GM12878 (cell line): ENCODE measurements at regions not wholly inside any gene's neighbourhood (a gene's known extent, or its start where the extent isn't known, plus 50 kb on each side); places are given as distances from the start of the nearest gene placed in this dataset.

ENCODE experiments used
- ATAC-seq: fragments of 200-7000 bp; cut with Tn5 transposase; 3 replicates; pipeline ENCODE4 v1.9.1; 2020; ENCODE audit warnings: mild to moderate bottlenecking, moderate library complexity
- BruUV-seq: library from RNA; stranded (reverse); fragments of 400-500 nt; replicated peaks from 2 replicates; lab custom pipeline; 2021; lab: Mats Ljungman, UMichigan
- CTCF ChIA-PET: fragments of 300-600 bp; sonication (Branson Sonifier 250); formaldehyde crosslinking; extraction: SDS; loops from one replicate; lab custom pipeline; 2021; ENCODE audit warnings: inconsistent platforms; lab: Yijun Ruan, JAX
- POLR2A ChIA-PET: fragments of 350-600 bp; formaldehyde crosslinking; extraction: SDS; loops from one replicate; lab custom pipeline; 2021; ENCODE audit warnings: inconsistent platforms; lab: Charles Lee
- RAD21 ChIA-PET: fragments of 300-600 bp; sonication (Branson Sonifier 250); formaldehyde crosslinking; loops from one replicate; lab custom pipeline; 2023; ENCODE audit warnings: antibody characterized with exemption; ENCODE audit not compliant: unreplicated experiment; lab: Charles Lee
- SMC1A ChIA-PET: fragments of 300-600 bp; sonication (Branson Sonifier 250); formaldehyde crosslinking; loops from one replicate; lab custom pipeline; 2023; ENCODE audit not compliant: unreplicated experiment, uncharacterized antibody; lab: Charles Lee
- DNase-seq: peaks from one replicate; pipeline ENCODE4 v3.0.0-alpha.2; 2011; ENCODE audit warnings: low read depth, low spot score
- FAIRE-seq: peaks from 3 replicates; lab custom pipeline; 2011; peaks lifted over from hg19 to GRCh38; lab: Jason Lieb, UNC
- H2AFZ ChIP-seq: 2 replicates; pipeline ENCODE4 v1.6.0; 2011; ENCODE audit warnings: low read depth, low read length, control low read depth; ENCODE audit not compliant: control insufficient read depth
- H3K27ac ChIP-seq: 2 replicates; pipeline ENCODE4 v1.5.1; 2011; ENCODE audit warnings: control low read depth; ENCODE audit not compliant: control insufficient read depth, insufficient read depth
- H3K27me3 ChIP-seq, 2 experiments: replicated peaks in 1 of 2; 2 replicates each; pipeline versions ENCODE4 v1.6.0 to v1.6.1; 2011; ENCODE audit warnings: low read length in 1 of 2; ENCODE audit not compliant: control insufficient read depth in 2 of 2, insufficient read depth in 2 of 2
- H3K36me3 ChIP-seq, 2 experiments: 2 replicates each; pipeline ENCODE4 v1.5.1; 2011; ENCODE audit warnings: low read length in 1 of 2; ENCODE audit not compliant: control insufficient read depth in 2 of 2, insufficient read depth in 2 of 2
- H3K4me1 ChIP-seq: 2 replicates; pipeline ENCODE4 v1.6.1; 2011; ENCODE audit warnings: mild to moderate bottlenecking, low read length, moderate library complexity, mixed read lengths; ENCODE audit not compliant: control insufficient read depth, insufficient read depth
- H3K4me2 ChIP-seq: 2 replicates; pipeline ENCODE4 v1.6.0; 2011; ENCODE audit warnings: control low read depth; ENCODE audit not compliant: control insufficient read depth, insufficient read depth
- H3K4me3 ChIP-seq: fragments of 200-600 bp; sonication (generic); 2 replicates; pipeline ENCODE4 v1.5.1; 2016
- H3K79me2 ChIP-seq: 2 replicates; pipeline ENCODE4 v1.6.0; 2011; ENCODE audit warnings: low read length; ENCODE audit not compliant: control insufficient read depth, insufficient read depth
- H3K9ac ChIP-seq: 2 replicates; pipeline ENCODE4 v1.8.0; 2011; ENCODE audit warnings: low read length, control low read depth, mixed read lengths; ENCODE audit not compliant: control insufficient read depth, insufficient read depth
- H3K9me3 ChIP-seq: replicated peaks from 3 replicates; pipeline ENCODE4 v1.5.1; 2011; ENCODE audit warnings: mild to moderate bottlenecking, low read length; ENCODE audit not compliant: control insufficient read depth, insufficient read depth
- H4K20me1 ChIP-seq: 2 replicates; pipeline ENCODE4 v1.6.0; 2011; ENCODE audit not compliant: control insufficient read depth, insufficient read depth
- MLLT1 ChIP-seq: fragments of 450-650 bp; IDR thresholded peaks from 2 replicates; pipeline ENCODE4 v1.6.1; 2016; ENCODE audit warnings: mild to moderate bottlenecking
- NKRF ChIP-seq: fragments of 450-650 bp; conservative IDR thresholded peaks from 2 replicates; pipeline ENCODE4 v1.6.1; 2017; ENCODE audit warnings: mild to moderate bottlenecking, moderate library complexity
- NR2C2 ChIP-seq: IDR thresholded peaks from 2 replicates; pipeline ENCODE4 v1.6.1; 2011; ENCODE audit warnings: borderline replicate concordance, low read depth; ENCODE audit not compliant: control insufficient read depth, insufficient read length
- RAD51 ChIP-seq: fragments of 450-650 bp; IDR thresholded peaks from 2 replicates; pipeline ENCODE4 v1.6.1; 2016; ENCODE audit warnings: moderate library complexity, mild to moderate bottlenecking, inconsistent platforms
- WGBS: methylation state at CpG from one replicate; pipeline ENCODE4 v1.1.6; 2016; ENCODE audit warnings: low lambda C conversion rate; ENCODE audit not compliant: insufficient replicate concordance, insufficient coverage; ENCODE audit errors: missing lambda C conversion rate; 5-methylcytosine and 5-hydroxymethylcytosine counted together
- in situ Hi-C: fragments of 300-500 bp; cut with MboI; formaldehyde crosslinking; loops from 9 replicates; pipeline ENCODE4 v1.14.3; 2018; ENCODE audit warnings: mixed read lengths
- intact Hi-C: fragments of 100-400 bp; cut with micrococcal nuclease; formaldehyde crosslinking; loops from one replicate; pipeline ENCODE4 v1.14.2; 2022; ENCODE audit not compliant: unreplicated experiment

DNA sequence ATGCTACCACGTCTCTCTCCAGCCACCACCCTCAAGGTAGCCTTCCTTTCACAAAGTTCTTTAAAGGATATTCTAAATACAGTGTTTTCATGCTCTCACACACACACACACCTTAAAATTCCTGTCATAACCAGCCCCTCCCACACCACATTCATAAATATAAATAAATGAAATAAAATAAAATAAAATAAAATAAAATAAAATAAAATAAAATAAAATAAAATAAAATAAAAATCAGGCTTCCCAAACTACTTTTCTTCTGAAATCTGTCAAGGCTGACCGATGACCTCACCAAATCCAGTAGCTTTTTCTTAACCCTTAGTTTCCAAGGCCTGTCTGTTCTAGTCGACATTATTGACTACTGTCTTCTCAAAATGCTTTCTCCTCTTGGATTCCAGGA is 378.4 kb downstream of the SEC23A start:
- H3K4me1 ChIP-seq: no peaks in the 10 kb centered on the region
- WGBS: 13% methylated on average over 3 of the region's 3 CpGs
- H3K9me3 ChIP-seq: no peaks in the 10 kb centered on the region
- no peak overlapping the region for H3K4me3 ChIP-seq
- H3K79me2 ChIP-seq: no peaks in the 10 kb centered on the region
- SMC1A ChIA-PET: interaction anchor here (0.9 kb wide), 1 partner anchor 291 kb away, joined by 4 read pairs; no protein-coding TSS in a partner anchor
- H3K27ac ChIP-seq: no peak overlapping the region
- no peaks in the 10 kb centered on the region for H3K36me3 ChIP-seq
- DNase-seq: no peak
- no peak overlapping the region for H3K4me2 ChIP-seq
- RAD21 ChIA-PET: interaction anchor here (1.0 to 1.3 kb wide), 2 partner anchors 143 to 291 kb away, joined by 3 to 4 read pairs; no protein-coding TSS in a partner anchor
- H3K27me3 ChIP-seq: no peaks in the 10 kb centered on the region
- FAIRE-seq: no peak
- CTCF ChIA-PET: interaction anchor here (1.3 to 4.5 kb wide), 3 partner anchors 144 to 291 kb away, joined by 3 to 31 read pairs (median 6); no protein-coding TSS in a partner anchor
- H3K9ac ChIP-seq: no peak overlapping the region
- BruUV-seq: no TSS peak
- ATAC-seq: no peak
- POLR2A ChIA-PET: no interaction called here
- intact Hi-C loops: no loop called here
- H4K20me1 ChIP-seq: no peaks in the 10 kb centered on the region
- TF ChIP-seq RAD51: no peak
- TF ChIP-seq MLLT1: no peak
- no peak for TF ChIP-seq NKRF
- TF ChIP-seq NR2C2: no peak
- TF ChIP-seq, all 136 proteins: peak for 0
- in situ Hi-C loops: loop anchor here (10.0 kb wide), 1 partner anchor 290 kb away; no protein-coding TSS in a partner anchor
- no peak overlapping the region for H2AFZ ChIP-seq
